Tibial artery (tissue), 4 donors: ENCODE measurements at regions not wholly inside any gene's neighbourhood (a gene's known extent, or its start where the extent isn't known, plus 50 kb on each side); places are given as distances from the start of the nearest gene placed in this dataset.

ENCODE experiments used
- DNase-seq, 2 donors: peaks; one replicate each; pipeline ENCODE4 v3.0.0-alpha.2; 2019
- H3K27ac ChIP-seq, 2 donors: fragments of 200-600 bp; sonication (generic) in 1 of 2; 1 replicate in 1 of 2; 2 replicates in 1 of 2; pipeline ENCODE4 v1.5.1; 2018 to 2019; ENCODE audit warnings: mild to moderate bottlenecking in 1 of 2
- H3K27me3 ChIP-seq, 2 donors: fragments of 200-600 bp; sonication (generic) in 1 of 2; one replicate each; pipeline versions ENCODE4 v1.5.1 to v1.6.0; 2016 to 2019
- H3K36me3 ChIP-seq, 3 donors: fragments of 200-600 bp; sonication (generic) in 2 of 3; one replicate each; pipeline ENCODE4 v1.5.1; 2016 to 2019; ENCODE audit warnings: mild to moderate bottlenecking in 2 of 3
- H3K4me1 ChIP-seq, 4 donors: fragments of 200-600 bp; sonication (generic) in 2 of 4; 1 replicate in 3 of 4; 2 replicates in 1 of 4; pipeline ENCODE4 v1.5.1; 2016 to 2019
- H3K4me3 ChIP-seq, 2 donors: fragments of 200-600 bp; sonication (generic) in 1 of 2; 1 replicate in 1 of 2; 2 replicates in 1 of 2; pipeline ENCODE4 v1.5.1; 2018 to 2019; ENCODE audit warnings: mild to moderate bottlenecking in 2 of 2
- H3K9me3 ChIP-seq, 3 donors: fragments of 200-600 bp; sonication (generic) in 1 of 3; one replicate each; pipeline ENCODE4 v1.5.1; 2016 to 2019
- CTCF ChIP-seq, 2 experiments: fragments of 200-600 bp in 1 of 2; fragments of 450-650 bp in 1 of 2; IDR thresholded peaks; one replicate each; pipeline ENCODE4 v1.5.1; 2017 to 2019; ENCODE audit warnings: antibody characterized with exemption in 2 of 2, mild to moderate bottlenecking in 1 of 2, moderate library complexity in 1 of 2
- intact Hi-C: fragments of 100-400 bp; cut with DNase I; formaldehyde crosslinking; loops from one replicate; pipeline ENCODE4 v1.15.0; 2023; ENCODE audit warnings: low total_unique reads

GRCh38 chrX:22660756-22661155, 339.0 kb upstream of the DDX53 start:
- TF ChIP-seq CTCF (IDR thresholded peaks at IDR 0.05): no peak
- no peak for DNase-seq
- Histone ChIP-seq H3K9me3 (no peaks in the 10 kb centered on the region), H3K36me3 (no peaks in the 10 kb centered on the region), H3K4me1 (no peaks in the 10 kb centered on the region), H3K27ac (no peak overlapping the region), H3K4me3 (no peak overlapping the region), H3K27me3 (no peaks in the 10 kb centered on the region)
- intact Hi-C loops: no loop called here

- DNase-seq: no peak
- Histone ChIP-seq H3K27ac (no peak overlapping the region), H3K4me3 (no peak overlapping the region), H3K9me3 (no peaks in the 10 kb centered on the region), H3K27me3 (no peaks in the 10 kb centered on the region), H3K4me1 (no peaks in the 10 kb centered on the region), H3K36me3 (no peaks in the 10 kb centered on the region)
- TF ChIP-seq CTCF (IDR thresholded peaks at IDR 0.05): no peak
- intact Hi-C loops: no loop called here
Observed at GRCh38 chrX:22662776-22663175, 337.0 kb upstream of the DDX53 start.

GRCh38 chrX:22664826-22665225, 334.9 kb upstream of the DDX53 start:
- no peak overlapping the region for H3K27ac ChIP-seq
- no peaks in the 10 kb centered on the region for H3K9me3 ChIP-seq
- H3K4me1 ChIP-seq: no peaks in the 10 kb centered on the region
- H3K27me3 ChIP-seq: no peaks in the 10 kb centered on the region
- no peak overlapping the region for H3K4me3 ChIP-seq
- no peak for DNase-seq
- no peaks in the 10 kb centered on the region for H3K36me3 ChIP-seq
- intact Hi-C loops: no loop called here
- no peak for TF ChIP-seq CTCF (IDR thresholded peaks at IDR 0.05)

GRCh38 chrX:22665818-22666217, 333.9 kb upstream of the DDX53 start:
- TF ChIP-seq CTCF (IDR thresholded peaks at IDR 0.05): no peak
- H3K27ac ChIP-seq: no peak overlapping the region
- intact Hi-C loops: no loop called here
- H3K4me3 ChIP-seq: no peak overlapping the region
- DNase-seq: no peak
- no peaks in the 10 kb centered on the region for H3K9me3 ChIP-seq
- H3K27me3 ChIP-seq: no peaks in the 10 kb centered on the region
- H3K36me3 ChIP-seq: no peaks in the 10 kb centered on the region
- no peaks in the 10 kb centered on the region for H3K4me1 ChIP-seq

GRCh38 chrX:22666441-22666840, 333.3 kb upstream of the DDX53 start:
- Histone ChIP-seq H3K4me1 (no peaks in the 10 kb centered on the region), H3K27me3 (no peaks in the 10 kb centered on the region), H3K9me3 (no peaks in the 10 kb centered on the region), H3K27ac (no peak overlapping the region), H3K36me3 (no peaks in the 10 kb centered on the region), H3K4me3 (no peak overlapping the region)
- TF ChIP-seq CTCF (IDR thresholded peaks at IDR 0.05): no peak
- no peak for DNase-seq
- intact Hi-C loops: no loop called here

- no peaks in the 10 kb centered on the region for H3K27me3 ChIP-seq
- no peaks in the 10 kb centered on the region for H3K9me3 ChIP-seq
- intact Hi-C loops: no loop called here
- TF ChIP-seq CTCF (IDR thresholded peaks at IDR 0.05): no peak
- H3K4me1 ChIP-seq: no peaks in the 10 kb centered on the region
- no peaks in the 10 kb centered on the region for H3K36me3 ChIP-seq
- no peak for DNase-seq
- H3K27ac ChIP-seq: no peak overlapping the region
- no peak overlapping the region for H3K4me3 ChIP-seq
Observed at GRCh38 chrX:22674932-22675331, 324.8 kb upstream of the DDX53 start.
